HG02970 (cell line): ENCODE measurements at regions not wholly inside any gene's neighbourhood (a gene's known extent, or its start where the extent isn't known, plus 50 kb on each side); places are given as distances from the start of the nearest gene placed in this dataset.
"Not testable (repeated sequence)": the region's sequence is repeated elsewhere in the genome, so short reads cannot be mapped to it uniquely, and the experiment has no call there.

Experiments used
- ATAC-seq: cut with Tn5 transposase; IDR thresholded peaks from one replicate; pipeline ENCODE4 v1.9.1; 2021; ENCODE audit warnings: mild to moderate bottlenecking, moderate library complexity, moderate number of reproducible peaks; ENCODE audit not compliant: unreplicated experiment, low FRiP score

GRCh38 chr12:46554460-46554859 lies 181.9 kb upstream of the SLC38A2 start:
- no peak for ATAC-seq

GRCh38 chr12:46553911-46554310 lies 181.3 kb upstream of the SLC38A2 start:
- no peak for ATAC-seq

GRCh38 chr12:46553266-46553665 lies 180.7 kb upstream of the SLC38A2 start:
- ATAC-seq = no peak

DNA sequence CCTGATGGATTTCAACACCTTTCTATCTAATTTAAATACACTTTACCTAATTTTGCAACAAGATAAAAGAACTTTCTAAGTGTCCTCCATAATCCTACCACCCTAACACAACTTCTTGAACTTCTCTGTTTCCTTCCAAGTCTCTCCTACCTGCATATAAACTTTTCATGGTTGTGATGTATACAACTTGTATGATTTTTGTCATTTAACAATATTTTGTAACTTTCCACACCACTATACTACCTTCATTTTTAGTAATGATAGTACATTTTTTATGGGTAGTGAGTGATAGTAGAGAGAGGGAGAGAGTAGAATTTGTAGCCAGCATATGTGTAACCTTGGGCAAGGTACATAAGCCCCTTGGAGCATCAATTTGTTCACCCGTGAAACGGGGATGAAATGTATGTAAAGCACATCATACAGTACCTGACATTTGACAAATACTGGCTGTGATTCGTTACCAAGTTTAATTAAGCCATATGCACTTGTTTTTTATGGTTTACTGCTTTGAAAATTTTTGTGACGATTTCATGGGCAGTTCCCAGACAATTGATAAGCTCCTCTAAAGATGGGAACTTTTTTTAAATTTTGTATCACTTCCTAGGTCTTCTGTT lies 177.8 kb upstream of the SLC38A2 start:
- no peak for ATAC-seq

GRCh38 chr12:46549527-46550265 lies 177.1 kb upstream of the SLC38A2 start:
- ATAC-seq = no peak

GRCh38 chr12:46548605-46549071 lies 176.1 kb upstream of the SLC38A2 start:
- ATAC-seq = no peak

- no peak for ATAC-seq
Measured at GRCh38 chr12:46547421-46548354, 175.1 kb upstream of the SLC38A2 start.

GRCh38 chr12:46546634-46547273 lies 174.2 kb upstream of the SLC38A2 start:
- ATAC-seq = no peak

- ATAC-seq = not testable (repeated sequence)
Measured at GRCh38 chr12:46543378-46543795, 170.8 kb upstream of the SLC38A2 start.

GRCh38 chr12:46538976-46539375 lies 166.4 kb upstream of the SLC38A2 start:
- ATAC-seq = no peak

GRCh38 chr12:46537387-46537955 lies 164.9 kb upstream of the SLC38A2 start:
- ATAC-seq = no peak

GRCh38 chr12:46536316-46536715 lies 163.7 kb upstream of the SLC38A2 start:
- not testable (repeated sequence) for ATAC-seq

- no peak for ATAC-seq
Measured at GRCh38 chr12:46535907-46536306, 163.3 kb upstream of the SLC38A2 start.

DNA sequence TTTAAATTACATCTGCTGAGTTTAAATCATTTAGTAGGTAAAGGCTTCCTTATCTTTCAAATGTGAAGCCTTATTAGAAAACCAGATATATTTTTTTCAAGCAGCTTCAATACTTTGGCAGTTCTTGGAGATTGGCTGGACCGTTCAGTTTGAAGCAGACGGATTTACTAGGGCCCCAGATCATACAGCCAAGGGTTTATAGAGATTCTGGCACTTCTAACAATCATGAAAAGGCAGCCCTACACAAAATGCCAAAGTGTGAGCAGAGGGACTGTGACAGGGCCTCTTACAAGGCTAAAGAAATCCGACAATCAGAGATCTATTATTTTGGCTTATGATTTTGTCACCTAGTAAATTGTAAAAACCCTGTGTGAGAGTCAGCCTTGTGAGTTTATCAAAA lies 162.8 kb upstream of the SLC38A2 start:
- no peak for ATAC-seq

DNA sequence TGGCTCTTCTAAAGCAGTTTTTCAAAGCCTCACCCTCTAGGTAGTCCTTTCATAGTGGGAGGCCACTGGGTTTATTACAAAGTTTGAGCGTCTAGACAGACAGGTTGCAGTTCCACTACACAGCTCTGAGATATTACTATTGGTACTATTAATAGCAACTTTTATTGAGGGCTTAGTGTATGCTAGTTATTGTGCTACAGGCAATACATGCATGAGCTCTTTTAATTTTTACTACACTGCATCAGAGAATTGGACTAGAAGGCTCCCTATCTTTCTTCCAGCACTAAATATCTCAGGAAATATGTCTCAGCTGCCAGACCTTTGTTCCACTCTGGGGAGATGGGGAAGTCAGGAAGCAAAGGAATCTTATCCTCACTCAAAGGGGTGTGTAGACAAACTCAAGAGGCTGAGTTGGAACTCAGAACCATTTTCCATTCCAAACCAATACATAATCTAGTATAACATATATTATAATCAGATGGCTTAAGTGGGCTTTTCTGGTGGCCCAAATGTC lies 161.8 kb upstream of the SLC38A2 start:
- ATAC-seq = no peak

- no peak for ATAC-seq
Measured at GRCh38 chr12:46533723-46534122, 161.2 kb upstream of the SLC38A2 start.

GRCh38 chr12:46531804-46532203 lies 159.2 kb upstream of the SLC38A2 start:
- ATAC-seq = no peak

GRCh38 chr12:46531059-46531785 lies 158.6 kb upstream of the SLC38A2 start:
- ATAC-seq = no peak

- no peak for ATAC-seq
Measured at GRCh38 chr12:46530373-46531056, 157.9 kb upstream of the SLC38A2 start.
